Upper lobe of left lung (tissue), 4 donors: ENCODE measurements at regions not wholly inside any gene's neighbourhood (a gene's known extent, or its start where the extent isn't known, plus 50 kb on each side); places are given as distances from the start of the nearest gene placed in this dataset.

Source experiments
- EP300 ChIP-seq, 4 donors: sonication (generic); formaldehyde crosslinking; IDR thresholded peaks; one replicate each; pipeline ENCODE4 v1.5.1; 2017; ENCODE audit warnings: antibody characterized with exemption in 4 of 4, control low read depth in 2 of 4
- TF ChIP-seq, protein P1 (sequence below), 6 experiments: fragments of 450-650 bp in 4 of 6; fragments of 200-600 bp in 2 of 6; sonication (generic) in 2 of 6; IDR thresholded peaks; one replicate each; pipeline ENCODE4 v1.5.1; 2016 to 2019; ENCODE audit warnings: antibody characterized with exemption in 6 of 6

DNA sequence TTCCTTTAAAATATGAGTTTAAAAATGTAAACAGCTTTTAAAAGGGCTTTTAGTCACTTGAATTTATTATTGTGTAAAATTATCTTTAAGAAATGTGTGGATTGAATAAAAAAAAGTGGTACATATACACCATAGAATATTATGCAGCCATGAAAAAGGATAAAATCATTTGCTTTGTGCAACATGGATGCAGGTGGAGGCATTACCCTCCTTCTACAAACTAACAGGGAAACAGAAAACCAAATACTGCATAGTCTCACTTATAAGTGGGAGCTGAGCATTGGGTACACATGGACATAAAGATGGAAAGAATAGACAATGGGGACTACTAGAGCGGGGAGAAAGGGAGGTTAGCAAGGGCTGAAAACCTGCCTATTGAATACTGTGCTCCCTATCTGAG is 999.3 kb downstream of the SLITRK5 start:
- TF ChIP-seq EP300 (IDR thresholded peaks at IDR 0.05): no peak
- TF ChIP-seq, protein P1, sequence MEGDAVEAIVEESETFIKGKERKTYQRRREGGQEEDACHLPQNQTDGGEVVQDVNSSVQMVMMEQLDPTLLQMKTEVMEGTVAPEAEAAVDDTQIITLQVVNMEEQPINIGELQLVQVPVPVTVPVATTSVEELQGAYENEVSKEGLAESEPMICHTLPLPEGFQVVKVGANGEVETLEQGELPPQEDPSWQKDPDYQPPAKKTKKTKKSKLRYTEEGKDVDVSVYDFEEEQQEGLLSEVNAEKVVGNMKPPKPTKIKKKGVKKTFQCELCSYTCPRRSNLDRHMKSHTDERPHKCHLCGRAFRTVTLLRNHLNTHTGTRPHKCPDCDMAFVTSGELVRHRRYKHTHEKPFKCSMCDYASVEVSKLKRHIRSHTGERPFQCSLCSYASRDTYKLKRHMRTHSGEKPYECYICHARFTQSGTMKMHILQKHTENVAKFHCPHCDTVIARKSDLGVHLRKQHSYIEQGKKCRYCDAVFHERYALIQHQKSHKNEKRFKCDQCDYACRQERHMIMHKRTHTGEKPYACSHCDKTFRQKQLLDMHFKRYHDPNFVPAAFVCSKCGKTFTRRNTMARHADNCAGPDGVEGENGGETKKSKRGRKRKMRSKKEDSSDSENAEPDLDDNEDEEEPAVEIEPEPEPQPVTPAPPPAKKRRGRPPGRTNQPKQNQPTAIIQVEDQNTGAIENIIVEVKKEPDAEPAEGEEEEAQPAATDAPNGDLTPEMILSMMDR (IDR thresholded peaks at IDR 0.05): no peak
